ENCODE measurements at regions not wholly inside any gene's neighbourhood (a gene's known extent, or its start where the extent isn't known, plus 50 kb on each side); places are given as distances from the start of the nearest gene placed in this dataset.
"Not testable (repeated sequence)": the region's sequence is repeated elsewhere in the genome, so short reads cannot be mapped to it uniquely, and the experiment has no call there.

GRCh38 chr4:187362937-187363857, 632.4 kb upstream of the ZFP42 start:
- no peak for ATAC-seq

GRCh38 chr4:187364401-187364800, 631.2 kb upstream of the ZFP42 start:
- no peak for ATAC-seq

- ATAC-seq = no peak
Measured at GRCh38 chr4:187364851-187365250, 630.7 kb upstream of the ZFP42 start.

GRCh38 chr4:187366530-187366929, 629.0 kb upstream of the ZFP42 start:
- no peak for ATAC-seq

- ATAC-seq = peak; percentile 88
Measured at GRCh38 chr4:187370918-187371317, 624.7 kb upstream of the ZFP42 start.

- no peak for ATAC-seq
Measured at GRCh38 chr4:187378441-187378840, 617.1 kb upstream of the ZFP42 start.

GRCh38 chr4:187380181-187380581, 615.4 kb upstream of the ZFP42 start:
- peak; percentile 95 for ATAC-seq

GRCh38 chr4:187383181-187383580, 612.4 kb upstream of the ZFP42 start:
- ATAC-seq = no peak

- no peak for ATAC-seq
Measured at GRCh38 chr4:187387739-187388138, 607.8 kb upstream of the ZFP42 start.

- ATAC-seq = no peak
Measured at GRCh38 chr4:187389420-187389819, 606.2 kb upstream of the ZFP42 start.

- ATAC-seq = no peak
Measured at GRCh38 chr4:187390646-187391045, 604.9 kb upstream of the ZFP42 start.

- no peak for ATAC-seq
Measured at GRCh38 chr4:187393531-187394344, 601.8 kb upstream of the ZFP42 start.

- ATAC-seq = no peak
Measured at GRCh38 chr4:187396106-187396505, 599.5 kb upstream of the ZFP42 start.

GRCh38 chr4:187408447-187408846, 587.1 kb upstream of the ZFP42 start:
- ATAC-seq = not testable (repeated sequence)

GRCh38 chr4:187413564-187414358, 581.8 kb upstream of the ZFP42 start:
- no peak for ATAC-seq

GRCh38 chr4:187414716-187415115, 580.9 kb upstream of the ZFP42 start:
- ATAC-seq = no peak

GRCh38 chr4:187415231-187415630, 580.3 kb upstream of the ZFP42 start:
- ATAC-seq = no peak

- no peak for ATAC-seq
Measured at GRCh38 chr4:187416216-187416615, 579.4 kb upstream of the ZFP42 start.

- ATAC-seq = no peak
Measured at GRCh38 chr4:187417721-187418120, 577.9 kb upstream of the ZFP42 start.

GRCh38 chr4:187422655-187423054, 572.9 kb upstream of the ZFP42 start:
- ATAC-seq = no peak

GRCh38 chr4:187424636-187425035, 570.9 kb upstream of the ZFP42 start:
- ATAC-seq = no peak

- ATAC-seq = no peak
Measured at GRCh38 chr4:187426511-187426910, 569.1 kb upstream of the ZFP42 start.

GRCh38 chr4:187432310-187432709, 563.3 kb upstream of the ZFP42 start:
- no peak for ATAC-seq
